Kidney (tissue), 13 donors: ENCODE measurements at regions not wholly inside any gene's neighbourhood (a gene's known extent, or its start where the extent isn't known, plus 50 kb on each side); places are given as distances from the start of the nearest gene placed in this dataset.

ENCODE experiments used
- DNase-seq, 5 donors: peaks; one replicate each; pipeline ENCODE4 v3.0.0-alpha.2; 2013 to 2020
- FAIRE-seq: peaks from 2 replicates; lab custom pipeline; 2012; peaks lifted over from hg19 to GRCh38; lab: Jason Lieb, UNC
- H3K27ac ChIP-seq, 2 donors: one replicate each; pipeline ENCODE4 v1.7.0; 2013; ENCODE audit warnings: low read depth in 2 of 2, low read length in 2 of 2, inconsistent platforms in 1 of 2
- H3K27me3 ChIP-seq: one replicate; pipeline ENCODE4 v1.7.1; 2013; ENCODE audit warnings: low read length, inconsistent platforms; ENCODE audit not compliant: control insufficient read depth, insufficient read depth
- H3K36me3 ChIP-seq, 3 donors: one replicate each; pipeline versions ENCODE4 v1.7.0 to v1.7.1; 2013; ENCODE audit warnings: low read length in 3 of 3, control low read depth in 1 of 3, inconsistent platforms in 1 of 3; ENCODE audit not compliant: insufficient read depth in 3 of 3, control insufficient read depth in 2 of 3
- H3K4me1 ChIP-seq, 3 donors: one replicate each; pipeline versions ENCODE4 v1.7.0 to v1.7.1; 2013; ENCODE audit warnings: low read length in 3 of 3, inconsistent platforms in 1 of 3, low read depth in 1 of 3; ENCODE audit not compliant: control insufficient read depth in 2 of 3, insufficient read depth in 2 of 3
- H3K4me3 ChIP-seq, 3 donors: one replicate each; pipeline versions ENCODE4 v1.7.0 to v1.8.1; 2013; ENCODE audit warnings: low read length in 3 of 3, control low read depth in 1 of 3, inconsistent platforms in 1 of 3
- H3K9ac ChIP-seq, 3 donors: one replicate each; pipeline versions ENCODE4 v1.7.0 to v1.7.1; 2013; ENCODE audit warnings: low read length in 3 of 3, control low read depth in 1 of 3, inconsistent platforms in 1 of 3
- H3K9me3 ChIP-seq, 3 donors: one replicate each; pipeline versions ENCODE4 v1.7.0 to v1.7.1; 2013; ENCODE audit warnings: low read length in 3 of 3, control low read depth in 1 of 3, inconsistent platforms in 1 of 3; ENCODE audit not compliant: control insufficient read depth in 2 of 3, insufficient read depth in 1 of 3
- CTCF ChIP-seq: IDR thresholded peaks from 3 replicates; pipeline ENCODE4 v1.5.1; 2012; ENCODE audit warnings: mild to moderate bottlenecking, moderate library complexity, borderline replicate concordance; ENCODE audit not compliant: insufficient read depth; ENCODE audit errors: extremely low read depth
- intact Hi-C: fragments of 100-400 bp; cut with DNase I; formaldehyde crosslinking; loops from one replicate; pipeline ENCODE4 v1.11.1; 2022
- donor health status: control.
- donor health status: control.
- donor health status: control.
- donor health status: control.
- donor health status: control.
- donor health status: DM: yes; HTN: yes; CAD: no.
- donor health status: Normal renal cell carcinoma (clear cell type).

DNA sequence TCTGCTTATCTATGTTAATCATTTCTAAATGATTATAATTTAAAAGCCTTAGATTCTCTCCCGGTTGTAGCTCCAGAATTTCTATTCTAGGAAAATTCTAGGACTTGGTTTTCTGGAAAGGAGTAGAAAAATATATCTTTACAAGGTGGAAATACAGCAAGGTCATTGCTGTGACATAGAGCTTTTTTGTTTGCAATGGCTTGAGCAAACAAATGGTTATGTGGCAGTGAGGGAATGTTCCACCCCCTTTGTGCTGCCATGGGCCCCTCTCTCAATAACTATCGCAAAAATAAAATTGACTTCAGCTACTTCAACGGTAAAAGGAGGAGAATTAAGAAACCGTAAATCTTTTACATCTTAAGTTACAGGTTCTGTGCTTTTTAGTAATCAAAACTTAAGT lies 517.1 kb downstream of the EPHA3 start:
- no peaks in the 10 kb centered on the region for H3K9me3 ChIP-seq

GRCh38 chr3:89625945-89626344 lies 518.5 kb downstream of the EPHA3 start:
- Histone ChIP-seq H3K4me1 (no peaks in the 10 kb centered on the region), H3K9me3 (no peaks in the 10 kb centered on the region), H3K4me3 (no peak overlapping the region), H3K27ac (no peak overlapping the region), H3K36me3 (no peaks in the 10 kb centered on the region), H3K9ac (no peak overlapping the region), H3K27me3 (no peaks in the 10 kb centered on the region)
- no peak for DNase-seq
- intact Hi-C loops, result no loop called here
- FAIRE-seq, result no peak
- TF ChIP-seq CTCF, result no peak

More for the DNA sequence above, 517.1 kb downstream of the EPHA3 start:
- Histone ChIP-seq H3K4me3 (no peak overlapping the region), H3K27me3 (no peaks in the 10 kb centered on the region), H3K36me3 (no peaks in the 10 kb centered on the region), H3K27ac (no peak overlapping the region), H3K9ac (no peak overlapping the region), H3K4me1 (no peaks in the 10 kb centered on the region)
- DNase-seq, result no peak
- no peak for FAIRE-seq
- TF ChIP-seq CTCF, result no peak
- intact Hi-C loops, result no loop called here

- no peaks in the 10 kb centered on the region for H3K4me1 ChIP-seq
- no peak overlapping the region for H3K27ac ChIP-seq
- H3K36me3 ChIP-seq, result no peaks in the 10 kb centered on the region
- H3K27me3 ChIP-seq, result no peaks in the 10 kb centered on the region
- TF ChIP-seq CTCF, result no peak
- no peak for FAIRE-seq
- H3K9ac ChIP-seq, result no peak overlapping the region
- H3K9me3 ChIP-seq, result no peaks in the 10 kb centered on the region
- no peak for DNase-seq
- no peak overlapping the region for H3K4me3 ChIP-seq
- intact Hi-C loops, result no loop called here
Measured at GRCh38 chr3:89628856-89629670, 521.6 kb downstream of the EPHA3 start.
